ENCODE measurements at regions not wholly inside any gene's neighbourhood (a gene's known extent, or its start where the extent isn't known, plus 50 kb on each side); places are given as distances from the start of the nearest gene placed in this dataset.

- TF ChIP-seq GABPA (IDR thresholded peaks at IDR 0.05; ENCODE audit: borderline replicate concordance, insufficient read depth, low read length) (no peak), CTCF (IDR thresholded peaks at IDR 0.05; ENCODE audit: control extremely low read depth in 1 of 3, insufficient read depth in 1 of 3, low read depth in 1 of 3, low read length in 3 of 3) (no peak), SP1 (IDR thresholded peaks at IDR 0.05; ENCODE audit: low read depth, low read length) (no peak), EP300 (IDR thresholded peaks at IDR 0.05; ENCODE audit: borderline replicate concordance in 1 of 2, low read depth in 2 of 2, low read length in 2 of 2) (no peak), SP2 (IDR thresholded peaks at IDR 0.05; ENCODE audit: low read length) (no peak), TAF1 (IDR thresholded peaks at IDR 0.05; ENCODE audit: low read depth, low read length) (no peak), USF2 (IDR thresholded peaks at IDR 0.05; ENCODE audit: low read length) (no peak), ZNF274 (IDR thresholded peaks at IDR 0.05; ENCODE audit: borderline replicate concordance, extremely low read depth, low read length) (no peak), GTF2F1 (IDR thresholded peaks at IDR 0.05; ENCODE audit: borderline replicate concordance, low read depth, low read length) (no peak), JUN (IDR thresholded peaks at IDR 0.05; ENCODE audit: low read depth, low read length) (no peak)
Observed at GRCh38 chr14:54278087-54278486, 118.7 kb upstream of the CDKN3 start.
